ENCODE measurements at regions not wholly inside any gene's neighbourhood (a gene's known extent, or its start where the extent isn't known, plus 50 kb on each side); places are given as distances from the start of the nearest gene placed in this dataset.
"Not testable (repeated sequence)": the region's sequence is repeated elsewhere in the genome, so short reads cannot be mapped to it uniquely, and the experiment has no call there.

GRCh38 chr9:31320494-31320893, 1063.9 kb upstream of the ACO1 start:
- TF ChIP-seq CTCF (IDR thresholded peaks at IDR 0.05; ENCODE audit: low read length, missing control alignments) = no peak
- no peak overlapping the region for H3K4me3 ChIP-seq (replicated peaks; ENCODE audit: low read depth, low read length)
- no peak for DNase-seq (ENCODE audit: low read depth)

GRCh38 chr9:31321256-31321655, 1063.2 kb upstream of the ACO1 start:
- H3K4me3 ChIP-seq (replicated peaks; ENCODE audit: low read depth, low read length) = no peak overlapping the region
- no peak for DNase-seq (ENCODE audit: low read depth)
- TF ChIP-seq CTCF (IDR thresholded peaks at IDR 0.05; ENCODE audit: low read length, missing control alignments) = no peak

- DNase-seq (ENCODE audit: low read depth) = no peak
- no peak for TF ChIP-seq CTCF (IDR thresholded peaks at IDR 0.05; ENCODE audit: low read length, missing control alignments)
- H3K4me3 ChIP-seq (replicated peaks; ENCODE audit: low read depth, low read length) = no peak overlapping the region
Measured at GRCh38 chr9:31321686-31322085, 1062.8 kb upstream of the ACO1 start.

- no peak for TF ChIP-seq CTCF (IDR thresholded peaks at IDR 0.05; ENCODE audit: low read length, missing control alignments)
- DNase-seq (ENCODE audit: low read depth) = no peak
- H3K4me3 ChIP-seq (replicated peaks; ENCODE audit: low read depth, low read length) = no peak overlapping the region
Measured at GRCh38 chr9:31323726-31324444, 1060.6 kb upstream of the ACO1 start.

GRCh38 chr9:31325778-31326177, 1058.7 kb upstream of the ACO1 start:
- no peak for DNase-seq (ENCODE audit: low read depth)
- H3K4me3 ChIP-seq (replicated peaks; ENCODE audit: low read depth, low read length) = no peak overlapping the region
- no peak for TF ChIP-seq CTCF (IDR thresholded peaks at IDR 0.05; ENCODE audit: low read length, missing control alignments)

- DNase-seq (ENCODE audit: low read depth); H3K4me3 ChIP-seq (replicated peaks; ENCODE audit: low read depth, low read length): not testable (repeated sequence)
Measured at GRCh38 chr9:31326883-31327282, 1057.6 kb upstream of the ACO1 start.

- no peak for TF ChIP-seq CTCF (IDR thresholded peaks at IDR 0.05; ENCODE audit: low read length, missing control alignments)
- H3K4me3 ChIP-seq (replicated peaks; ENCODE audit: low read depth, low read length) = no peak overlapping the region
- no peak for DNase-seq (ENCODE audit: low read depth)
Measured at GRCh38 chr9:31334837-31335528, 1049.5 kb upstream of the ACO1 start.

Measured in fibroblast of pulmonary artery (primary cell).